ENCODE measurements at regions not wholly inside any gene's neighbourhood (a gene's known extent, or its start where the extent isn't known, plus 50 kb on each side); places are given as distances from the start of the nearest gene placed in this dataset.

DNA sequence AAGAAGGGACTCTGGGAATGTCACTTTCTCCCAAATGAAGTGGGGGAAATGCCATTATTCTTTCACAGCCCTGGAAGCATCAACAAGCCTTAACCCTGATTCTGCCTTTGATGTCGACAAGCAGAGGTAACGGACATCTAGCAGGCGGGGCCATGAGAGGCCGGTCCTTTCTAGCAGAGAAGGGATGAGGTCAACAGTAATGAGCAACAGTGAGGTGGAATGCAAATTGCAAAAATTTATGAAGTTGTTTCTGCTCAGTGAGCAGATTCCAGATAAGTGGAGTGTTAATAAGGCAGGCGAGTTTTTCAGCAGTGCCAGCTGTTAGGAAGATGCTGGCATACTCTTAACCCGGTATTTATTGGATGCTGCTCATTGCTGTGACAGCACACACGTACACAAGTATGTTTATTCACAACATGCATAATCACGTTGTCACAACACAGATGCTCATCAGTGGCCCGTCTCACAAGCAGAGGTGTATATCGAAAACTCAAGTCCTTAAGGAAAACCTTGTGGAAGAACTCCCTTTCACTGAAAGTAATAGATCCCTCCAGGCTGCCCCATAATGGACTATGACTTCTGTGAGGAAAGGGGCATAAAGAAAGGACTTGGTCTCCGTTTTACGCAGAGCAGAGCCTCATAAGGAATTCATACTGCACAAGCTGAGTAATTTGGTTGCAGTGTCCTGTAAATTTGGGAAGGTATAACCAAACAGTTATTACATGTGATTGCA, 329.0 kb downstream of the IGSF11 start:
- no peak for DNase-seq (ENCODE audit: low read depth)

- no peak for DNase-seq (ENCODE audit: low read depth)
Observed at GRCh38 chr3:118707991-118708390, 326.7 kb downstream of the IGSF11 start.

- DNase-seq (ENCODE audit: low read depth), result no peak
Observed at GRCh38 chr3:118710532-118710931, 324.1 kb downstream of the IGSF11 start.

DNA sequence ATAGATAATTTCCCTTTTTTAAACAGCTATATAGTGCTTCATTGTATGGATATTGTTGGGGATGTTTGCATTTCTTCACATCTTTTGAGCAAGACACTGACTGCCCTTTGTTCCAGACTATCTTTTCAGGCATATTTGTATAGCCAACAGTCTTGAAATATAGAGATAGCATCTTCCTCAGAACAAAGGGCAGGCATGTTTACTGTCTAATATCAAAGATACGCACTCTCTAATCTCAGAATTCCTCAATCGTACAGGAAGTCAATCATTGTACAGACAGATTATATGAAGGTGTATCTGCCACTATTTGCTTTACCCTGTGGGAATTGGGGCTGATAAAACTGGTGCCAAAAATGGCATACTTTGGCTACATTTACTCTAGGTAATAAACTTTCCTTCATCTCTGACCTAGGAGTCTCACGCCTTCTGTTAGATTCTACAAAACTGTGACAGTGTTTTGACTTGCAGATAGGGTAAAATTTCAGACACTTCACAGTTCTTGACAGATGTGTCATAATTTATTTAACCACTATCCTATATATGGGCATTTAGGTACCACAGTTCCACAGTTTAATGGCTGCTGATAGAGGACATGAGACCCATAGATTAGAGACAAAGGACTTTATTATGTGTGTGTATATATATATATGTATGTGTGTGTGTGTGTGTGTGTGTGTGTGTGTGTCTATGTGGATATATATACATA, 321.0 kb downstream of the IGSF11 start:
- DNase-seq (ENCODE audit: low read depth), result no peak

- DNase-seq (ENCODE audit: low read depth), result no peak
Observed at GRCh38 chr3:118714800-118715199, 319.8 kb downstream of the IGSF11 start.

DNA sequence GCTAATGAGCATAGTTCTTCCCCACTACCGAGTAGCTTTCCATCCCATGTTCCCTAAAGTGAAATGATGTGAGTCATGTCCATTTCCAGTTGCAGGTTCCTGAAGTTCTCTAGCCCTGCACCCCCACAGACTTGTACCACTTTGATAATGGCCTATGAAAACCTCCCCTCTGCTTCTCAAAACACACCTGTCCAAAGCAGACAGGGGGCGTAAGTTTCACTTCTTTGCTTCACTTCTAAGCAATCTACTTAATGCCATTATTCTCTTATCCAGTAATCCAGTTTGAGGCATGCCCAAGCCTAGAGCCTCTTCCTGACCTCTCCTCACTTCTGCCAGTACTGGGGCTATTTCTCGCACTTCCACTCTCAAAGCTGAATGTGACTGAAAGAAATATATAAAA, 305.1 kb downstream of the IGSF11 start:
- DNase-seq (ENCODE audit: low read depth), result no peak

DNA sequence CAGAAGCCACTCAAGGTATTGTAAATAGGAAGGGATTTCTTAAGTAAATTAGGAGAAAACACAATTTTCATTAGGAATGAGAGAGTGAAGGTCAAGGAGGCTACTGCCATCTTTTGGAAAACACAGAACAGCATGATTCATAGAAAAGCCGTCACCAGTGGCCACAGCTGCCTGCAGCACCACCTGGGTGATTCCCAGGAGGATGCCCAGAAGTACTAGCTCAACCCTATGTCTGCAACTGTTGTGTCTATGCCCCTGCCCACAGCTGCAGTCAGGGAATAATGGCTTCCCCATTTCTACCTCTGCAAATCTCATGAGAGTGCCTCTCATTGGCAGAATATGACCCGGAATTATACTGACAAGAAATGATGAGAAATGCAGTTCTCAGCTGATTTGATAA, 300.0 kb downstream of the IGSF11 start:
- no peak for DNase-seq (ENCODE audit: low read depth)

GRCh38 chr3:118736107-118736506, 298.5 kb downstream of the IGSF11 start:
- DNase-seq (ENCODE audit: low read depth), result no peak

DNA sequence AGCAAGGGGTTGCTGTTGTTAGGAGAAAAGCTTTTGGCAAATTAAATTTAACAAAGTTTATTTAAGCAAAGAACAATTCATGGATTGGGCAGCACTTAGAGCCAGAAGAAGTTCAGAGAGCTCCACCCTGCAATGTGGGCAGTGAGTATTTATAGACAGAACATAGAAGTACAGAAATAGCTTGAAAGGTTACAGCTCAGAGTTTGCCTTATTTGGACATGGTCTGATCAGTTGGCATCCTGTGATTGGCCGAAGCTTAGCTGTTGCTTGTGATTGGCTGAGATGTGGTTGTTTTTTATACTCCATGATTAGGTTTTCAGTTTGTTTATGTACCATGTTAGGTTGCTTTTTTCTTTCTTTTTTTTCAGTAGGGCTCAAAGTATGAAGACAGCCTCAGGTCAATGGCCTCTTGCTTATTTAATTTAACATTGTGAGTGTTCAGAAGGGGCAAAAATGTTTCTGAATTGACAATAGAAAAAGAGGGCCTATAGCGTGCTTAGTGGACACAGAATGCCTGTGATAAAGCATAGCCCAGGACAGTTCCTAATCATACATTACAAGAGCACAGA, 293.8 kb downstream of the IGSF11 start:
- DNase-seq (ENCODE audit: low read depth), result no peak

DNA sequence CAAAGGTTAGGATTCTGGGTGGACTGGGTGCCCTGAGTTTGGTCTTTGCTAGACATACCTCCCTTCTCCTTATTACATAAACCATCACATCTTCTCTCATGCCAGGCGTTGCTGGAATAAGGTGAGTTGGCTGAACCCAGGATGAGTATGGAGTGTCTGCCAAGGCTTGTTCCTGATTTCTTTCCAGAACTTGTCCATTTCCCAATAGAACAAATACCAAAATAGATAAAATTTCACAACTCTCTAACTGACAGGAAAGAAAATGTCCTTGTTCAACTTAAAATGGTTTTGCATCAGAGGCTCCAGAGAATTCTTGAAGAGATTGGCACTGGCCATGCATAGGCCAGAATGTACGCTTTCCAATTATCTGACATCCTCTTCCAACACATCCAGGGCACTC, 291.9 kb downstream of the IGSF11 start:
- no peak for DNase-seq (ENCODE audit: low read depth)

DNA sequence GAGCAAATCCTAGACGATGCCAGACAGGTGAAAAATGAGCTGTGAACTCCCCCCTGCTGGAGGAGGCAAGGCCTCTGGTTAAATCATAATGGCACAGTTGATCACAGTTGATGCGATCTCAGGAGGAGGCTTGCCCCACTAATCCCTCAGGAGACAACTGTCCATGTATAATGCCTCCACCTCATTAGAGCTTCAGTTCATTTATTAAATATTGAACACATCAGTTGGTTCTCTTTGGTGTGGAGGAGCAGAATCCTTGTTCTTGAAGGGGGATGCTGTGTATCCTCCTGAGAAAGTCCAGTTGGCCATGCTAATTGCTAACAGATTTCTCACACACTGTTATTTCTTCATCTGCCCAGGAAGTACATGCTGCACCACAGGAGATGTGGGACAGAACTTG, 290.5 kb downstream of the IGSF11 start:
- DNase-seq (ENCODE audit: low read depth), result no peak

DNA sequence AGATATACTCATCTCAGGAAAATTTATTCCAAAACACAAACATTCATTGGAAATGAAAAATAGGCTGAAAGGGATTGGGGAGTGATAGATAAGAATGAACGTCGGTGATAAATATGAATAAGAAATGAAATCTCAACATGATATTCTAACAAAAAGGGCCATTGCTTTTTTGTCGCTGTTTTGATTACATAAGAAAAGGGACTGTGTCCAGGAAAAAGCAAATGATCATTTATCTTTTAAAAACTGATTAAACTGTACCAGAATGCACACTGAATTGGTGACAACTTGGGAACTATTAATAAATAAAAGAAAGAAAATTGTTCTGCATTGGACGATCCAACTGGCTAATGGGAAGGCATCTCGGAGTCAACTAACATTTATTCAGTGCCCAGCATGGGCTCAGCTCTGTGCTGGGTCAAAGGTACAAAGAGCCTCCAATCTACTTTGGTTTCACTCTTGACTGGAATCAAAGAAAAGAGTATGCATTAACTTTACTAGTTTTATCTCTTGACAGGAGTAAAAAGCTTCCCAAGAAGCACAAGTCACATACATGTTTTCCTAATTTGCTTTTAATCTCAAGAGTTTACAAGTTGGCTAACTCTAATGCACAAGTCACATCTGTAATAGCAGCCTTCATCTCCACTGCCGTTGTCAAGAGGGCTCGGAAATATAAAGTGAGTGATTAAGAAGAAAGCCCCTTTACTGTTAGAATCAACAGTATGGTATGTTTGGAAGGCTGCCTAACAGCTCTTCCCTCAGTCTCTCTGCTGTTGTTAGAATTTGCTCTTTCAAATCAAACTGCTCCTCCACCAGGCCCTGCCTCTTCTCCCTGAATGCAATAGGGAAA, 280.0 kb downstream of the IGSF11 start:
- no peak for DNase-seq (ENCODE audit: low read depth)

GRCh38 chr3:118755253-118755801, 279.3 kb downstream of the IGSF11 start:
- DNase-seq (ENCODE audit: low read depth), result no peak

GRCh38 chr3:118760585-118761290, 273.9 kb downstream of the IGSF11 start:
- no peak for DNase-seq (ENCODE audit: low read depth)

DNA sequence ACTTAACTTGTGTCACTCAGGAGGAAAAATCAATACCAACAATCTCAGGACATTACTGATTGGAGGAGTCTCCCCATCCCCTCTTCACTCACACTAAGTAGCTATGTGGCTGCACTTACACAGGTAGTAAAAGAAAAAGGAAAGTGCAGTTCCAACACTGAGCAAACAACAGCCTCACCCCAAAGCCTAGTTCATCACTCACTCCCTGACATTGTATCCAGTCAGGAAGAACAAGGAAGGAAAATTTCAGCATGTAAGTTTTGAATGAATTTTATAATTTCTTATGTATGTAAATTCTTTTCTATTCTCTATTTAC, 273.4 kb downstream of the IGSF11 start:
- DNase-seq (ENCODE audit: low read depth), result no peak

GRCh38 chr3:118765636-118766305, 268.9 kb downstream of the IGSF11 start:
- no peak for DNase-seq (ENCODE audit: low read depth)

DNA sequence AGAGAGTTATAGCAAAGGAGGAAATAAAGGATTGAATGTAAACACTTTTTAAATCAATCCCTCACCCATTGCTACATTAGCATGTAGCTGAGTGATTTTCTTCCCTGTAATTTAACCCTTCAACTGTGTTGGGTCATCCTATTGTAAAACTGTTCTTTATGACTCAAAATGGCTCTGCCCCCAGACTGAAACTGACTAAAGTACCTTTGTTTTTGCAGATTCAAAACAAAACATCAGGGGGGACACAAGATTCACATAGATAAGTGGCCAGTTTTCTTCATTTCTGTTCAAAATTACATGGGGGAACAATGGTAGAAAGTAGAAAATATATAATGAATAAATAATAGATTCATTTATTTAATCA, 268.4 kb downstream of the IGSF11 start:
- DNase-seq (ENCODE audit: low read depth), result no peak

- no peak for DNase-seq (ENCODE audit: low read depth)
Observed at GRCh38 chr3:118772036-118772435, 262.6 kb downstream of the IGSF11 start.

DNA sequence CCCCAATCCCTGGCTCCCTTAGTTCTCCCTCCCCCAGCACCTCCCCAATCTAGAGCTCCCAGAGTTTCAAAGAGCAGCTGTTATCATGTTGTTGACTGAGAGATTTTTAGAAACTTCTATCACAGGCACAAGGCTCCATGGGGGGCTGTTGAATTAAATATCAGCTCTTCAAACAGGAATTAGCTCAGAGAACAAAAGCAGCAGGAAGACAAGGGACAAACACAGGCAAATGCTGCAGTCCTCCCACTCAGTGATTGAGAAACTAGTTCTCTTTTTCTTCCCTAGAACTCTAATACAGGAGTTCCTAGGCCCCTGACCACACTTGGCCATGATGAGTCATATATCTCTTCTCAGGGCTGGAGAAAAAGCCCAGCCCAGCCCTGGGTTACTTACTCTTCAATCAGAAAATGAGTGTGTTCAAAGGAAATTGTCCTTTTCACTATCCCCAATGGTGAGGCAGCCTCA, 262.1 kb downstream of the IGSF11 start:
- DNase-seq (ENCODE audit: low read depth), result no peak

GRCh38 chr3:118775021-118775420, 259.6 kb downstream of the IGSF11 start:
- no peak for DNase-seq (ENCODE audit: low read depth)

Data from myocyte (in vitro differentiated cells).